HuH-7.5 (cell line): ENCODE measurements at regions not wholly inside any gene's neighbourhood (a gene's known extent, or its start where the extent isn't known, plus 50 kb on each side); places are given as distances from the start of the nearest gene placed in this dataset.

Source experiments
- DNase-seq: peaks from one replicate; pipeline ENCODE4 v3.0.0; 2011; ENCODE audit warnings: low spot score

DNA sequence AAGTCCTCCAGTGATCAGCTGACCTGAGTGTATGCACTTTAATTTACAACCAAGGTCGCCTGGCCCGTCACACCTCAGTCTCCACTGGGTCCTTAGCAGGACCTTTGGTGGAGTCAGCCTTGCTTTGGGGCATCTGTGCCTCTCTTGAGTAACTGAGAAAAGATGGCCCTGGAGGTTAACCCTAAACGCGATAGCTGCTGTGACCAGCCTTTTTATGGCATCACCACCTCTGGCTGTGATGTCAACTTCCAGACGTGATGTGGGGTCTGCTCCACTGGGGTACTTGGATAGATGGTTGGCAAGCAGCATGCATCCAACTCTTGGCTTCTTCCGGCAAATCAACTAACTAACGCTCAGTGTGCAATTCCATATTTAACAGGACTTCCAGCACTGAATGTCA, 122.8 kb upstream of the RTL1 start:
- DNase-seq = no peak

DNA sequence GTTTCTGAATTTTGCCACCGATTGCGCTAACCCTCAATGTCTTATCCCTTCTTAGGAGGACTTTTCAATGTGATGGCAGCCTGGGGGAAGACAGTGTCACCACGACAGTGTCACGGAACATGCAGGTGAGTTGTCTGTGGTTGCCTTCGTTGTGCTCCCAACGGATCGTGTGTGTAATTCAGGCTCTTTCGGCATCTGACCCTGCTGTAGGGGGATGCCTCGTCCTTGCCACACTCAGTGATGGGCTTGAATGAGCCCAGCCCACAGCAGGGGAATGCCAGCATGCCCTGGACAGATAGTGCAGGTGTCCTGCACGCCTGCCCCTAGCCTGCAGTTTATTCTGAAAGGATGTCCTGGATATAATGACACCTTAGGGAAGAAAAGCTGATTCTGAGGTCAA, 123.8 kb upstream of the RTL1 start:
- no peak for DNase-seq

DNA sequence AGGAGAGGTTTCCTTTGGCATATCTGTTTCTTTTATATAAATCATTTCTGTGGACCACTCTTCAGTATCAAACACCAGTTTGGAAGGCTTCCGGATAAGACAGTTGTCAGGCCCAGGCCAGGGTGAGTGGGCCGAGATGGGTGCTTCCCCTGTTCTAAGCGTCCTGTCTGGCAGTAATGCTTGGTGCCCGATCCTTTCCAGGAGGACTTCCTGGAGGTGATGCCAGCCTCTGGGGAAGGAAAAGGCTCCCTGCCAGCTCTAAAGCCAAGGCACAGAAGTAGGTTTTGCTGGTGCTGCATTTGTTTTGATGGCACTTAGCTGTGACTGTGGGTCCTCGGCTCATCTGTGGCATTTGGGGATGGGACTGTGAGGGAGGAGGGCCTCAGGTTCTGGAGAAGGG, 124.4 kb upstream of the RTL1 start:
- no peak for DNase-seq

DNA sequence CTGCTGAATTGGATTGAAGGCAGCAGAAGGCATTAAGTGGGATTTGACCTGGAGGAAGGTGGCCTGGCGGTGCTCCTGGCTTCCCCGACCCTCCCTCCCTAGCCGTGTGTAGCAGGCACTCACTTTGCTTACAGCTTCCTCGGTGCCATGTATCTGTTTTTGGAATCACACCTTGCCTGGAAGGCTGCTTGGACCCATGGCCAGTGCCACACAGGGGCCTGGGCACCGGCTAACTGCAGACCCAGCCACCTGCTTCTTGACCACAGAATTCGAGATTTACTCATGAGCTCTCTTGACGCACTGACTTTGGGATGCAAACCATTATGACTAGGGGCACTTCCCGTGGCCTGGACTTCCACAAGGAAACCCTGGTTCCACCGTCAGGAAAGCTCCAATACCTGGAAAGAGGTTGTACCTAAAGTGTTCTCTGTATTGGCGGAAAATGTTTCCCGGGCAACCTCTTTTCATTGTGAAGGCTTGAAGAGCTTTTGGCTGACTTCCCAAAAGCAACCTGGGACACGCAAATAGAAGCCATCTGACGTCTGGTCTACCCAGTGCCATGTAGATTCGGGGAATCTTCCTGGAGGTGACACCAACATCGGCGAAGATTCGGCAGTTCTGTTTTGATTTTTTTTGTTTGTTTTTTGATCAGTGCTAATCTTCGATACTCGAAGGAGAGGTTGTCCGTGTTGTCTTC, 125.6 kb upstream of the RTL1 start:
- DNase-seq = no peak

DNA sequence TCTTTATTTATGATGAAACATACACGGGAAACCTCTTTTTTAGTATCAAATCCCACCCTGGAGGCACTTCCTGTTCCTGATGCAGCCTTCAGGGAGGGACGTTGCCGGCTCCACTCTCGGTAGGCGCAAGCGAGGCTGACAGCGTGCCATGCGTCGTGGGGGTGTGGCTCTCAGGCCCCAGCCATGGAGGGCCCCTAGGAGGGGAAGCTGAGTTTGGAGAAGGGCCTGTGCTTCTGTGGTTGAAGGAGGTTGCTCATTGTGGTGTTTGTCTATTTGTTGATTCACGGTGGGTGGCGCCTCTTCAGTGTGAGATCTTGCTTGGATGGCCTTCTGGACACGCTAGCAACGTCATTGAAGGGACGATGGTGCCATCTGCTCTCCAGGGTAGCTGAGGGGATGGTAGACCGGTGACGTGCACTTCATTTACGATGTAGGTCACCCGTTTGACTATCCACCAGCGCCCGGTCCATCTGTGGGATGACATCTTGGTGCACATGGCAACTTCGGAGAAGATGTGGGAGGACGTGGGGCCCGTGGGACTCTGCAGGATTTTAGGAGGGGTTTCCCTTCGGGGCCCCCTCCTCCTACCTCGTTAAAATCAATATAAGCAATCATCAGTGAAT, 126.3 kb upstream of the RTL1 start:
- no peak for DNase-seq

DNA sequence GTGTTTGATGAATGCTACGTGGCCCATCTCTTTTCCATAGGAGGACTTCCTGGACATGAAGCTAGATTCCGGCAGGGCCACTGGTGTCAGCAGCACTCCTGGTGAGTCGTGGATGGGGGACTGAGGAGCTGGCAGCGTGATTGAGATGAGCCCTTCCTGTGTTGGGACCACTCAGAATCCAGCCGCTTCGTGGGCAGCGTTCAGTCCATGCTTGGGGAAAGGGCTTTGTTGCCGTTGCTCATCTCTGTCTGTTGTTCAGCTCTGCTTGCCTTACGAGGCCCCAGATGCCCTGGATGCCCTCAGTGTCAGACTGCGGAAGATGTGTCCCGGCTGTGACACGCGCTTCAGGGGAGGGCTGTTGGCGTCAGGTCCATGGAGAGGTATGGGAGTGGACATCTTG, 127.1 kb upstream of the RTL1 start:
- no peak for DNase-seq

DNA sequence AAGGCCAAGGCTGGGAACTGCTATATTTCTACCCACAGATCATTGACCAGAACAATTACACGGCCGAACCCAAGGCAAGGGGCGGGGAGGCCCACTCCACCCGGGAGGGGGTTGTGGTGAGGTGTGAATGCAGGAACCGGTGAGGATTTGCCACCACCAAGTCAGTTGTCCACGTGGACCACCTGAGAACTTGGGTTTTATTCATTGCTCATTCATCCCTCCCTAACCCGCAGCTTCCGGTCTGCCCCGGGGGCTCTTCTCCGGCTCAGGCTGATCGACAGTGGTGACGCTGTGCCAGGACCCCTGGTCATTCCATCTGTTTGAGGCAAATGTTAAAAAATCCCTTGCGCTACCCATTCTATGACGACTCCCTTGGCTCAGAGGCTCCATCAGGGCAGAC, 127.7 kb upstream of the RTL1 start:
- DNase-seq = no peak

DNA sequence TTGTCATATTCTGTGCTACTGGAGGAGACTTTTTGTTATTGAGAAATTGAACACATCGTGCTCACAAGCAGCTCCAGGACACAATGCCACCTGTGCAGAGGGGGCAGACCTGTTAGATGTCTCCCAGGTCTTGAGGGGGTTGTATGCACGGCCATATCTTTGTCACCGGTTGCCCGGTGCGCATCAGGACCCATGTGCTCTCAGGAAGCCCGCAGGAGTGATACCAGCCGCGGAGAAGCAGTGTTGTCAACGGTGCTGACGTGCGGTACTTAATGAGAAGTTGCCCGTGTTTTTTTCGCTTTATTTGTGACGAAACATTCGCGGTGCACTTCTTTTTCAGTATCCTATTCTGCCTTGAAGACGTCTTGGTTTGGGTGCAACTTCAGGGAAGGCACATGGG, 128.2 kb upstream of the RTL1 start:
- no peak for DNase-seq

DNA sequence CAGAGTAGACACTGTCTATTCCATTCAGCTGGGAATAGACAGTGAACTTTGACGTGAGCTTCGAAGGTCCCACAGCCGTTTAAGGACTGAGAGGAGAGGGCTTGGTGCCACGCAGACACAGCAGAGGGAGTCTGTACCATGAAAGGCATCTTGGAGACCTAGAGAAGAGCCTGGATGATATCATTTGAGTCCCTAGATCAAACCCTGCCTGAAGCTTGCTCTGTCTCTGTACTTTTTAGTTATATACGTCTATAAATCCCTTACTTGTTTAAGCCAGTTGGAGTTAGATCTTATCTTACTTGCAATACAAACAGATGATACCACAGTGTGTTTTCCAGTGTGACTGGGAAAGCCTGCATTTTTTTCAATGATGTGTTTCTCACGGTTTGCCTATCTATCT, 128.9 kb upstream of the RTL1 start:
- DNase-seq = no peak

GRCh38 chr14:101033006-101033405, 129.5 kb upstream of the RTL1 start:
- no peak for DNase-seq

- no peak for DNase-seq
These were observed 130.1 kb upstream of the RTL1 start for GRCh38 chr14:101033446-101034165.

DNA sequence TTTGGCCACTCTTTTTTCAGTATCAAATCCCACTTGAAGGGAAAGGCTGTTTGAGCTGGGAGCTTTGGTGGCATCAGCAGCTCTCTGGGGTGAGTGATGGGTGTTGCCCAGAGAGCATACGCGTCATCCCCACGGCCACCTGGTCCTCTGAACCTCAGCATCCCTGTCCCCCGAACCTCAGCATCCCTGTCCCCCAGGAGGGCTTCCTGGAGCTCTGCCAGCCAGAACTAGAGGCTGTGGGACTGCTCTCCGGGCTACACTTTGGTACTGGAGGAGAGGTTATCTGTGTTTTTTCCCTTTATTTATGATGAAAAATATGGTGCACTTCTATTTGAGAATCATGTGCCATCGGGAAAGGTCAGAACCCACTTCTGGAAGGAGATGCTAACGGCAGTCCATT, 131.5 kb upstream of the RTL1 start:
- DNase-seq = no peak

DNA sequence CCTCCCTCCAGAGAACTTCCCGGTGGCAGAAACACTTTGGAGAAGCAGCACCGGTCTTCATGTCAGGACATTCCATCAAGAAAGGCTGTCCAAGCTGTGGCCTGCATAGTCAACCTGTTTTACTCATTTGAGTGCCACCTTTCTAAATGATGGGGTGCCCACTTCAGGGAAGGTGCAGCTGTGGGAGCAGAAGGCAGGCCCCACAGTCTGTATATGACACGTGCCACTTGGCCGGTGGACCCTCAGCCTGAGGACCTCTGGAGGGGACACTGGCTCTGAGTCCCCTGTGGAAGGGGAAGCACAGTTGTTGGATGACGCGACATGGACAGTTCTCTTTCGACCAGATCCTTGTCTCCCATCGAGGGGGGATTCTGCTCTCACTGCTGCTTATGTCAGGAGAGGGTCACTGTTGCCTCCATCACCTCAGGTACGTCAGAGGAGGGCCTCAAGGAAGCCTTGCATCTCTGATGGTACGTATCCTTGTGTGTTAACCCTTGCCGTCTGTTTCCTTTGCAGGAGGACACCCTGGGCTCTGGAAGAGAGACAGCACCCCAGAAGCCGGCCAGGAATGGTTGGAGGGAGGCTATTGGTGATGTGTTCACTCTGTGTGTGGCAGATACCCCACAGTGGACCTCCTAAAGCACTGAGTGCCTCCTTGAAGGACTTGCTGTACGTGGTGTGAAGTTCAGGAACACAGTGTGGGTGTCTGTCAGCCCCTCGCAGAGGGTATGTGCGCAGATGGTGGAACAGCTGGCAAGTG, 132.1 kb upstream of the RTL1 start:
- DNase-seq = no peak

DNA sequence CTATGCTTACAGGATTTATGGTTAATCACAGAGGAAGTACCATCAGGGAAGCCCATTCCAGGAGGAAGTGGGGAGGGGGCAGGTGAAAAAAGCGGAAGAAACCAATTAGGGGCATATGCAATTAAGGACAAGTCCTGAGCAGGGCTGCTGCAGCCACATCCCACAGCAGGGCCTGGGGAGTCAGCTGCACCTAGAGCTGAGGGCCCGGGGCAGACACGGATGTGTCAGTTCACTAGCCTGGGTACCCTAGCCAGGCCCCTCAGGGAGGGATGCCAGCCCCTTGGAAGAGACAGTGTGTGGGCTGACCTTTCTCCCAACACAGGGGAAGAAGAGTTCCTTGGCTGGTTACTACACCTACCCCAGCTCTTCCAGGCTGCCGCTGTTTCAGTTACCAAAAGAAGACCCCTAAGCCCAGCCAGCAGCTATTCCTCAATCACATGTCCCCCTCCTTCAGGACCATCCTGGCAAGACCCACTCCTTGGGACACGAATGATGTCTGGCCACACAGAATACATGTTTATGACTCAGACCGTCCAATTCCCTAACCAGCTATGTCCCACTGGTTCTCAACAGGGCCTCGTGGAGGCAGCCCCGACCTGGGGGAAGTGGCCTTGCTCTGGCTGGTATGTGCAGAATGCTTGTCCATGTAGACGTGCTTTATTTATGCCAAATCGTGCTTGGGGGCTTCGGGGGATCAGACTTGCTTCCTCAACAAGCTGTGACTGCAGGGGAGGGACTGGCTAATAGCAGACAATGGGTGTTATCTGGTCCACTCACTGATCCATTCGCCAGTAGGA, 133.7 kb upstream of the RTL1 start:
- no peak for DNase-seq

- no peak for DNase-seq
These were observed 135.7 kb upstream of the RTL1 start for GRCh38 chr14:101039031-101039754.

- DNase-seq = no peak
These were observed 136.2 kb upstream of the RTL1 start for GRCh38 chr14:101039755-101040138.

DNA sequence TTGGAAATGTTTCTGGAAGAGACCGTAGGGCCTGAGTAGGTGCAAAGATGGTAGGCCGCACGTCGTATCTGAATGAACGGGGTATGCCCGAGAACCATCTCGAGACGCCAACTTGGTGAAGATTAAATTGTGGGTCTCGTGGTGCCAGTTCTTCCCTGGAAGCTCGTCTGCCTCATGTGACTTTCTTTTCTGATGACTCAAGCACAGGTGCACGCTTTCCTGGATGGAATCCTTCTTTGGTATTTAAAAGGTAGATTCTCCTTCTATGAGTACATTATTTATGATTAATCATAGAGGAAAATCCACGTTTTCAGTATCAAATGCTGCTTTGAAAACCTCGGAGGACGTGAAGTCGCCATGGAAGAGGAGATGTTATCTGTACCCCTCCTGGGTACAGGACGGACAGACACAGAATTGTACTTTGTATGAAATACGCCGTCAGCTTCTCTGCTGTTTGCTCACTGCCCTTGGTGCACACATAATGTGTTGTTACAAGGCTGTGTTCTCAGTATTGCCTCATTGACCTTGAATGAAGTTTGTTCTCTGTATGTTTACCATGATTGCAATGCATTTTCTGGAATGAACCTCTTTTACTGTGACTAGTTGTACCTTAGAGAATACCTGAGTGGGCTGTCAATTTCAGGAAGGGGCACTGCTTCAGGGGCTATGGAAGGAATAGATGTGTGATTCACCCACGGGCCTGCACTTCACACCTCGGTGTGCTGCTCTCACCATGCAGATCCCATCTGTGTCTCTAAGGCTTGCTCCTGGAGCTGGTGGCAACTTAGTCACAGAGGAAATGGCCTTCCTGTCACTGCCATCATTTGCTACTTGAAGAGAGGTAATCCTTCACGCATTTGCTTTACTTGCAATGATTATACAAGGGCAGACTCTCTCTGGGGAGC, 137.3 kb upstream of the RTL1 start:
- peak; percentile 13 for DNase-seq

- no peak for DNase-seq
These were observed 140.4 kb upstream of the RTL1 start for GRCh38 chr14:101043891-101044290.

DNA sequence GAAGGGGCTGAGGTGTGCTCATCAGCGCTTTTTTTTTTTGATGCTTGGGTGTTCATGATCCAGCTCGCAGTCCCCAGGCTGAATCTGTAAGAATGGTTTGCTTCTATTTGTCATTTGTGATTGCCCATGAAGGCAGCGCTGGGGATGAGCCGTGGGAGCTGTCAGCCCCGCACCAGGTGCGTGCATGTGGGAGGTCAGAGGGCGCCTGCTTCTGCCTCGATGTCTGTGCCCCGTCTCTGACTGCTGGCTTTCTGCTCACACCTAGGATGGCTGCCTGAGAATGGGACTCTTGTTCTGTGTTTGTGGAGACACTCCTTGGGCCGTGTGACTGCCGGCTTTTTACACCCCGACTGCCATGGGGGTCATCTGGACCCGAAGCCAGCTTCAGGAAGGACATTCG, 141.2 kb upstream of the RTL1 start:
- DNase-seq = no peak

DNA sequence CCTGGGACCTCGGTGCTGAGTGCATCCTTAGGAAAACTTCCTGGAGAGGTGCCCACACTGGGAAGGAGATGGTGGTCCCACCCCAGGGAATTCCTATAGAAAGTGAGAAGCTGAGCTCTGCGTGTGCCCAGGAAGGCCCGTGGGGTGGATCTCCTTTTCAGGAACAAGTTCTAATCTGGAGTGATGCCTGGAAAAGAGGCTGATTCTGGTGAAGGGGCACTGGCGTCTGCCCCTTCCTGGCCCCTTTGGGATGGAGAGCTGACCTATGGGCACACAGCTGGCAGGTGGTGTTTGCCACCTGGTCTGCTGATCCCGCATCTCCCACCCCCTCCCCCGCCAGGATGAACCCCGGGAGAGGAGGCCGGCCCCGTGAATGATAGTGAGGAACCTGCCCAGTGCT, 142.0 kb upstream of the RTL1 start:
- DNase-seq = no peak
